HL-60/S4 (cell line): ENCODE measurements at regions not wholly inside any gene's neighbourhood (a gene's known extent, or its start where the extent isn't known, plus 50 kb on each side); places are given as distances from the start of the nearest gene placed in this dataset.

Source experiments
- in situ Hi-C: fragments of 300-500 bp; cut with MboI; formaldehyde crosslinking; loops from 2 replicates; pipeline ENCODE4 v1.14.3; 2022; ENCODE audit warnings: low sequenced_read_pairs

- in situ Hi-C loops: no loop called here
These were observed 134.7 kb upstream of the AGR3 start for GRCh38 chr7:17016402-17017010.

DNA sequence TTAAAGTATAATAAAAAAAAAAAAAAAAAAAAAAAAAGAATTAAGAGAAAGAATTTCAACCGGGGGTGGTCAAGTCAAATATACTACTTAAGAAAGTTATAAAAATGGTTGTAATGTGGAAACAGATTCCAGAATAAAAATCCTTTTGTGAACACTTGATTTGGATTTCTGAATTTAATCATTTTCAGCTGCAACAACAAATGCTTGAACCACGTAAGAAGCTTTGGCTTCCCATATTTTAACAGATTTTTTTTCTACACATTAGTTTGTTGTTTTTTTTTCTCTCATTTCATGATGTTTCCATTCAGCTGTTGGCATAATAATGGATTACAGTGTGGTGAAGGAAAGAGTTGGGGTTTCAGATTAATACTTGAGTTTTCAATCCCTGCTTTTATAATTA lies 137.3 kb upstream of the AGR3 start:
- in situ Hi-C loops: no loop called here

- in situ Hi-C loops: no loop called here
These were observed 138.5 kb upstream of the AGR3 start for GRCh38 chr7:17020250-17020649.

DNA sequence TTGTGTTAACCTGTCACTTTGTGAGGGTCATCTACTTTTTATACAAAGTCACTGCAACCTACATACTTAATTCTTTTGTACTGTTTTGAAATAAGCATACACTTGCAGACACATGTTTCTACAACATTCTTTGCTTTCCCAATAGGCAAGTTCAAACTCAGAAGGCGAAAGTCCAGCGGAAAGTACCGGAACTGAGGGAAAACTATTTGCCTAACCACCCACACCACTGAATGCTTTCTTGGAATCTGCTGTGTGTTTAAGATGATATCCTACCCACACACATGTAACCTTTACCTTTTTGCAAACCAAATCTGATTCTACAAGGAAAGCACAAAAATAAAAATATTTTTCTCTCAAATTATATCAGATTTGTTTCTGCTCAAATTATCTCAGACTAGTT lies 139.4 kb upstream of the AGR3 start:
- in situ Hi-C loops: no loop called here

GRCh38 chr7:17022920-17023319 lies 141.1 kb upstream of the AGR3 start:
- in situ Hi-C loops: no loop called here

GRCh38 chr7:17026269-17026668 lies 144.5 kb upstream of the AGR3 start:
- in situ Hi-C loops: no loop called here

DNA sequence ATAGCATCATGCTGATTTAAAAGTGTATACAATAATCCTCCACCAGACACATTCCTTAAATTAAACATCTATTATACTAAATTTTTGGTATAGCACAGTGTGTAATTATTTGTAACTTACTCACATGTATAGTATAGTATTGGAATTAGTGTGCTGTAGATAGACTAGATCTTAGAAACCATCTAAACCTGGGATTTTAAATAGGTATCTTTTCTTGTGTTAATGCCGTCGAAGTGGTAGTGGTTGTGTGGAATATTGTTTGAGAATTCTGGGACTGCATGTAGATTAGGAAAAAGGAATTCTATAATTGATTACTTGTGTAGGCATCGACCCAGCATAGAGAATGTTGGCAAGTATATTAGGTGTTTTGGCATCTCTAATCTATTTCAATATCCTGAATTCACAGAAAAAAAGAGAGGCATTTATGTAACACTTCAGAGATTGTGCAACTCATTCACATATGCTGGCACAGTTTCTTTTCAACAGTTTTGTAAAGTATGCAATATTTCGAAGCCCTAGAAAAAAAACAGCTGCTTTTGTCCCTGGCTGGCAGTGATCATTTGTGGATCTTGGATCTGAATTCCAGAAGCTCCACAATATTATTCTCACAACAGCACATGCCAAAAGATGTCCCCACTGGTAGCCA lies 145.5 kb upstream of the AGR3 start:
- in situ Hi-C loops: no loop called here

GRCh38 chr7:17027789-17028152 lies 146.0 kb upstream of the AGR3 start:
- in situ Hi-C loops: no loop called here

DNA sequence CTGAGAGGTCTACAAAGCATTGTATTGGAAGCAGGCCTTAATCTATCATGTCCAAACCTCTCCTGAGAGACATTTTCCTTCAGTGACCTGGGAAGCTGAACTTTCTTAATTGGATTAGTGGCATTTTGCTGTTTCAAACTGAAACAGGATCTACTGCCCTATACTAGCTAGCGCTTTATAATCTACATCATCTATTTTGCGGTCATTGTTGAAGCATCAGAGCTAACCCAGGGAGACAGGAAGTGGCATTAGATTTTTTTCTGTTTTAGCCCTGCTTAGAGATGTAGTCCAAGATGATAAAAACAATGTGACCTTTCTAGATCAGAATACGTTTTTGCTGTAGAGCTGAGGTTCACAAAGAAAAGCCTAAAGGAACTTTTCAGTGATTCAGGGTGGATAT lies 147.4 kb upstream of the AGR3 start:
- in situ Hi-C loops: no loop called here

DNA sequence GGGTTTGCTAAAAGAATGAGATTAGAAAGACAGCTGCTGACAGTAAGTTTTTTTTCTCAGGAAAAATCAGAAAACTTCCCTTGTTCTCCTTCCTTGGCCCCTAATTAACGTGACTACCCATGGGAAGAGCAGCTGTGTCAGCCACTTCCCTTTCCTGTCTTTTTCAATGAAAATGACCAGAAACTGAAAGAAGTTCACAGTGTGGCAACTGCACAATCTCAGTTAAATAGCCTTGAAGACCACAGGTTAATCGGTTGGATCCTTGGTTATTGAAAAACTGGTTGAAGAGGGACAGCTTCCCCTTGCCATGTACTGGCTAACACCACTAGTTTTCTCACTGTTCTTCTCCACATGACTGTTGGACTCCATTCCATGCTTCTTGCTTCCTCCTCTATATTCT lies 148.8 kb upstream of the AGR3 start:
- in situ Hi-C loops: no loop called here

DNA sequence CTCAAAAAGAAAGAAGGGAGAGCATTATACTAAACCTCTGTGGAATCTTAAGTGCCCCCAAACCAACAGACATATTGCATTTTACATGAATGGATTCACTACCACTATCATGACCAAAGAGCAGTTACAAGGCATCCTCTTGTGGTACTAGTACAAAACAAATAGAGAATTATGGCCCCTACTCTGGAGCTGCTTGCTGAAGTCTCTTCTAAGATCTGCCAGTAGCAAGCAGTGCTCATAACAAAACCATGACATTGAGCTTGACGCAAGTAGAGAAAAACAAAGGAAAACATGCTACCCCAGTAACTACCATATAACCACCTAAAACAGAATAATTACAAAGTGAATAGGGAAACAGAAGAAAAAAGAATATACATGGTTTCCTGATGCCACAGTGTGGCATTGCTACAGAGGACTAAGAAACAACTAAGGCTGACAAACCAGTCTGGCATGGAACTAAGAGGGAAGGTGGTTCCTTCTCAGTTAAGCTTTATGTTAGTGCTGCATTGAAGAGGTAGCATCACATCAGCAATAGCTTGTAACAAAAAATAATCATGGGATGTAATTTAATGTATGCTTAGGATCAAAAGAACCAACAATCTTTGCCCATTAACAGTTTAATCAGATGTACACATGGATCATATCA lies 150.2 kb upstream of the AGR3 start:
- in situ Hi-C loops: no loop called here

DNA sequence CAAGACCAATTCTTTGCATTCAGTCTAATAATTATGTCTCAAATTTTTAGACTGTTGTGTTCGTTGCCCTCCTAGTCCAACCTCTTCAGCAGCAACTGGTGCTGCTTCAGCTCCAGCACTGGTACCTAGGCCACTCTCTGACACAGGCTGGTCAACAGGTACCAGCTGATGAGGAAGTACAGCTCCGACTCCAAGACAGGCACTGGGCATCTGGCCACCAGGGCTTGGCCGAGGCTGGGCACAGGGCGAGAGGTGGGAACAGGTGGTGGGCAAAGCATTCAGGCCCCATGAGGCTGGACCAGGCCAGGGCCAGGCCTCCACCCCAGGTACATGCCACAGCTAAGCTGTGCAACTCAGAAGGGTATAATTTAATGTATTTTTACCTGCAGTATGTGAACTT lies 151.5 kb upstream of the AGR3 start:
- in situ Hi-C loops: no loop called here

GRCh38 chr7:17036584-17036983 lies 154.8 kb upstream of the AGR3 start:
- in situ Hi-C loops: no loop called here

- in situ Hi-C loops: no loop called here
These were observed 155.6 kb upstream of the AGR3 start for GRCh38 chr7:17037356-17037755.

- in situ Hi-C loops: no loop called here
These were observed 156.5 kb upstream of the AGR3 start for GRCh38 chr7:17038160-17038782.

GRCh38 chr7:17038783-17039170 lies 157.0 kb upstream of the AGR3 start:
- in situ Hi-C loops: no loop called here

GRCh38 chr7:17039372-17039771 lies 157.6 kb upstream of the AGR3 start:
- in situ Hi-C loops: no loop called here

DNA sequence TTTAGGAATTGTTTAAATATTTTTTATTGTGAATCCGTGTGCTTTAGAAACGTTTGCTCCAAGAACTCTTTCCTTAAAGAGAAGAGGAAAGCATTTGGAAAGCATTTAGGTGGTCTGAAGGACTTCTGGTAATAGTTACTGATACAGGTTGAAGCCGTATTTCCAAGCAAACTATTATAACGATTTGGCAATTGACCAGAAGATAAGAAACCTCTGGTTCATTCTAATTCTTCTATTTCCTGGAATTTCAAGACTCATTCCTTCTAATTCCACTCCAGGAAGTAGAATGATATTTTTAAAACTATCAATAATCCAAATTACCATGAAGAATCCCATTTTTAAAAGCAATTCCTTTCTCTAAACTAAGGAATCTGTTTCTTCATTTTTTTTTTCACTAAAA lies 158.9 kb upstream of the AGR3 start:
- in situ Hi-C loops: no loop called here

DNA sequence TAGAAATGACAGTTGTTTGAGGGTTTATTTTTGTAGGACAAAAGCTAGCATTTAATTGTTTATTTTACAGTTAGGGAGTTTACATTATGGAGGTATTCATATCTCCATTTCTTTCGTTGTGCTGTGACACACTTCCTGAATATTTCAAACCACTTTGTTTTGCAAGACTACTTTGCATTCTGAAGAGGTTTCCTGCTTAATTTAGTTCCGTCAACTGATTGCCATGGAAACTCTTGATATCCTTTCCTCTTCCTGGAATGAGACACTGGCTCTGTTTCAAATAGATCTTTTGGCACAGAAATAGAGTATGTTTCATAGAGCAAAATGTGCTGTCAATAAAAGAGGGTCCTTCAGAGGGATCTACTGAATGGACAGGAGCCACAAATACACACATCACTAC lies 159.5 kb upstream of the AGR3 start:
- in situ Hi-C loops: no loop called here

- in situ Hi-C loops: no loop called here
These were observed 160.4 kb upstream of the AGR3 start for GRCh38 chr7:17042211-17042610.

- in situ Hi-C loops: no loop called here
These were observed 161.5 kb upstream of the AGR3 start for GRCh38 chr7:17043012-17043877.
